Testis (tissue), 2 donors: ENCODE measurements at regions not wholly inside any gene's neighbourhood (a gene's known extent, or its start where the extent isn't known, plus 50 kb on each side); places are given as distances from the start of the nearest gene placed in this dataset.

Experiments
- DNase-seq: peaks from one replicate; pipeline ENCODE4 v3.0.0-alpha.2; 2019
- H3K27ac ChIP-seq, 2 donors: fragments of 200-600 bp; sonication (generic); one replicate each; pipeline ENCODE4 v1.5.1; 2019
- H3K27me3 ChIP-seq: fragments of 200-600 bp; sonication (generic); one replicate; pipeline ENCODE4 v1.5.1; 2019
- H3K36me3 ChIP-seq: fragments of 200-600 bp; sonication (generic); one replicate; pipeline ENCODE4 v1.5.1; 2017; ENCODE audit warnings: low read depth; ENCODE audit errors: missing control alignments
- H3K4me1 ChIP-seq: fragments of 200-600 bp; sonication (generic); one replicate; pipeline ENCODE4 v1.5.1; 2019
- H3K4me3 ChIP-seq, 2 donors: fragments of 200-600 bp; sonication (generic); one replicate each; pipeline ENCODE4 v1.5.1; 2017 to 2019
- H3K9me3 ChIP-seq: fragments of 200-600 bp; sonication (generic); one replicate; pipeline ENCODE4 v1.5.1; 2017
- POLR2A ChIP-seq: fragments of 450-650 bp; IDR thresholded peaks from one replicate; pipeline ENCODE4 v1.6.1; 2017; ENCODE audit warnings: antibody characterized with exemption, mild to moderate bottlenecking, moderate library complexity
- WGBS, 2 donors: methylation state at CpG; one replicate each; pipeline ENCODE4 v1.1.5; 2018; 5-methylcytosine and 5-hydroxymethylcytosine counted together
- intact Hi-C: fragments of 100-400 bp; cut with DNase I; formaldehyde crosslinking; loops from one replicate; pipeline ENCODE4 v1.15.1; 2023; ENCODE audit warnings: low total_unique reads
- TF ChIP-seq, protein P1 (sequence below), 3 experiments: fragments of 450-650 bp in 2 of 3; fragments of 200-600 bp in 1 of 3; sonication (generic) in 1 of 3; IDR thresholded peaks; one replicate each; pipeline ENCODE4 v1.5.1; 2016 to 2019; ENCODE audit warnings: antibody characterized with exemption in 3 of 3, mild to moderate bottlenecking in 2 of 3, moderate library complexity in 1 of 3

DNA sequence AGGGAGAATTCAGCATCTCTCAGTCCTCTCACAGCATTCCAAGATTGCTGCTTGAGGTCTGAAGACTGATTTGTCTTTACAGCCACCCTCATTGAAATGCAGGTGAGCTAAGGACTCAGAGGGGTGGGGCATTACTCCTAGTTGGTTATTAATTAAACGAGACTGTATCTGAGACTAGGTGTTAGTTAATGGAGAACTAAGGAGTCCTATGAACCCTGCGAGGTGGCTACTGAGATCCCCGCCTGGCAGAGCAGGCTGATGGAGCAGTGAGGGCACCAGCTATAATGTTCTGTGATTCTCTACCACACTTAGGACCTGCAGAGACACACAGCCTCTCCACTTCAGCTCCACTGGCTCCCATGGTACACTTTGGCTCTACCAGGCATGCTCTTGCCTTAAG, 215.3 kb downstream of the MID1IP1 start:
- intact Hi-C loops, result no loop called here
- TF ChIP-seq, protein P1, sequence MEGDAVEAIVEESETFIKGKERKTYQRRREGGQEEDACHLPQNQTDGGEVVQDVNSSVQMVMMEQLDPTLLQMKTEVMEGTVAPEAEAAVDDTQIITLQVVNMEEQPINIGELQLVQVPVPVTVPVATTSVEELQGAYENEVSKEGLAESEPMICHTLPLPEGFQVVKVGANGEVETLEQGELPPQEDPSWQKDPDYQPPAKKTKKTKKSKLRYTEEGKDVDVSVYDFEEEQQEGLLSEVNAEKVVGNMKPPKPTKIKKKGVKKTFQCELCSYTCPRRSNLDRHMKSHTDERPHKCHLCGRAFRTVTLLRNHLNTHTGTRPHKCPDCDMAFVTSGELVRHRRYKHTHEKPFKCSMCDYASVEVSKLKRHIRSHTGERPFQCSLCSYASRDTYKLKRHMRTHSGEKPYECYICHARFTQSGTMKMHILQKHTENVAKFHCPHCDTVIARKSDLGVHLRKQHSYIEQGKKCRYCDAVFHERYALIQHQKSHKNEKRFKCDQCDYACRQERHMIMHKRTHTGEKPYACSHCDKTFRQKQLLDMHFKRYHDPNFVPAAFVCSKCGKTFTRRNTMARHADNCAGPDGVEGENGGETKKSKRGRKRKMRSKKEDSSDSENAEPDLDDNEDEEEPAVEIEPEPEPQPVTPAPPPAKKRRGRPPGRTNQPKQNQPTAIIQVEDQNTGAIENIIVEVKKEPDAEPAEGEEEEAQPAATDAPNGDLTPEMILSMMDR (IDR thresholded peaks at IDR 0.05), result no peak
- no peak for TF ChIP-seq POLR2A
- Histone ChIP-seq H3K36me3 (no peaks in the 10 kb centered on the region), H3K9me3 (no peaks in the 10 kb centered on the region), H3K27me3 (no peaks in the 10 kb centered on the region), H3K4me1 (no peaks in the 10 kb centered on the region), H3K27ac (no peak overlapping the region), H3K4me3 (no peak overlapping the region)
- no peak for DNase-seq
- 89% methylated on average over 3 of the region's 3 CpGs; no CpG with 5 or more reads in 1 of the 2 donors for whole genome bisulfite sequencing, 2 donors

DNA sequence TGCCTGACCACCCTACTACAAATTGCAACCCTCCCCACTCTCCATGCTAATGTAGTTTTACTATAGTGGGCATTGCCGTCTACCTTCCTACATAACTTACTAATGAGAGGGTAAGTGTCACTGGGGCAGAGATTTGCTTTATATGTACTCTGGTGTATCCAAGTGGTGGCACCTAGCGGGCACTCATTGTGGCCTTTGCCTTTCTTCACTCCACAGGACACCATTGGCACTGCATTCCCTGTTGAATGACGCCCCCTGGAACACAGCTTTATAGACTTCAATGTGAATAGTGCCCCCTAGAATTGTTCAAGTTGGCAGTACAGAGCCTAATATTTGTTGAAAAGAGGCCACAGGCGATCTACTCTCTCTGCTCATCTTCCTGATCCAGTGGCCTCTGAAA, 215.8 kb downstream of the MID1IP1 start:
- intact Hi-C loops, result no loop called here
- DNase-seq, result no peak
- 90 to 93% methylated on average over 4 of the region's 4 CpGs for WGBS, 2 donors
- H3K4me1 ChIP-seq, result no peaks in the 10 kb centered on the region
- no peak overlapping the region for H3K27ac ChIP-seq
- H3K4me3 ChIP-seq, result no peak overlapping the region
- H3K36me3 ChIP-seq, result no peaks in the 10 kb centered on the region
- no peaks in the 10 kb centered on the region for H3K27me3 ChIP-seq
- no peaks in the 10 kb centered on the region for H3K9me3 ChIP-seq
- TF ChIP-seq, protein P1 (IDR thresholded peaks at IDR 0.05), result no peak
- no peak for TF ChIP-seq POLR2A

DNA sequence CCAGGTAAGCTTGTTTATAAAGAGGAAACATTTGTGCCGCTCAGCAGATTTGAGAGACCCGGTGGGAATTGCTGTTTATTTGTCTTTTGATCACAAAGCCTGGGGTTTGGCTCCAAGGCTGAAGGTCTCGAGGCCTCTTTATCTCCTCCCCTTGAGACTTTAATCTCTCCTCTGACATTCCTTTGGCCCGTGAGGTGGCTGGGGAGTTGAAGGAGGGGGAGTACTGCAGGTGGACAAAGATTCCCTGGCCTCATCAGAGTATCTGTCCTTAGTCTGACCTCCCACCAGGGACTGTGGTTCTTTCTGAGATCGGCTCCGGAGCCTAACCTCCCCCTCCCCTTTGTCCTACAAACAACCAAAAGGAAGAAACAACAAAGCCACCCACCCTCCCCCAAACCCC, 216.5 kb downstream of the MID1IP1 start:
- H3K9me3 ChIP-seq, result no peaks in the 10 kb centered on the region
- H3K36me3 ChIP-seq, result no peaks in the 10 kb centered on the region
- H3K27ac ChIP-seq, result no peak overlapping the region
- DNase-seq, result no peak
- WGBS, 2 donors, result 33 to 34% methylated on average over 6 of the region's 6 CpGs
- no peak overlapping the region for H3K4me3 ChIP-seq
- TF ChIP-seq, protein P1 (IDR thresholded peaks at IDR 0.05), result no peak
- TF ChIP-seq POLR2A, result no peak
- H3K4me1 ChIP-seq, result no peaks in the 10 kb centered on the region
- no peaks in the 10 kb centered on the region for H3K27me3 ChIP-seq
- intact Hi-C loops, result no loop called here

DNA sequence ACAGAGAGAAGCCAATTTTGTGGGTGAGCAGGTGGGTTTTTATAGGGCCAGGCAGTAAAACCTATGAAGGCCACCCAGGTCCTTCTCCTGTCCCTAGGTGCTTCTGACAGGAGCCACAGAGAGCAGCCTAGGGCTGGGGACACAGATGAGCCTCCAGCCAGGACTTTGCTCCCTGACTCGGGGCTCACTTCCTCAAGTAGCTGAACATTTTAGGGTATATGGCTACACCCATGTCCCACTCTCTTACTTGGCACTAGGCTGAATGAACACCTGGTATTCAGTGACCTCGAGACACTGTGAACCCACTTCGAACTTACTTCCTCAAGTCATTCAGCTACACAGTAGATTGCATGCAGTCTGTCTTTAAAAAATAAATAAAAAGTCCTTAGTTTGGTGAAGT, 217.3 kb downstream of the MID1IP1 start:
- H3K27ac ChIP-seq, result no peak overlapping the region
- H3K27me3 ChIP-seq, result no peaks in the 10 kb centered on the region
- H3K4me1 ChIP-seq, result no peaks in the 10 kb centered on the region
- no peaks in the 10 kb centered on the region for H3K36me3 ChIP-seq
- H3K9me3 ChIP-seq, result no peaks in the 10 kb centered on the region
- no peak for DNase-seq
- no peak overlapping the region for H3K4me3 ChIP-seq
- TF ChIP-seq POLR2A, result no peak
- TF ChIP-seq, protein P1 (IDR thresholded peaks at IDR 0.05), result no peak
- intact Hi-C loops, result no loop called here
- 71 to 80% methylated on average over 1 to 3 of the region's 3 CpGs for WGBS, 2 donors

DNA sequence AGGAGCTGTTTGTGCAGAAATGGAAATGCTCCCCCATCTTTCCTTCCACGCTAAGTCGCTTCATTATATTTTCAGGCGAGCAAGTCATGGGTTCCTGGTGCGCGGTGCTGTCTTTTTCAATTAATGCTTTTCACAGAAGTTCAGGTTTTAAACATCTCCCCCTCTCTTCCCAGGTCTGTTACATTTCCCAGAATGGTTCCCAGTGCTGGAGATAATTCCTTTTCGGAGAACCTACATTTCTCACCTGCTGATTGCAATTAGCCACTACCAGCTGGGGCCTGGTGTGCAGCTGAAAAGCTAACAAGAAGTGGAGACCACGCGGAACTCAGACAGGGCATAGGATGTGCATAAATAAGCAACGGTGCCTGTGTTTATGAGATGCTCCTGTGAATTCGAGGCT, 217.8 kb downstream of the MID1IP1 start:
- intact Hi-C loops, result no loop called here
- DNase-seq, result no peak

More for the DNA sequence above, 217.8 kb downstream of the MID1IP1 start:
- H3K27me3 ChIP-seq, result no peaks in the 10 kb centered on the region
- H3K9me3 ChIP-seq, result no peaks in the 10 kb centered on the region
- H3K4me3 ChIP-seq, result no peak overlapping the region
- no peaks in the 10 kb centered on the region for H3K36me3 ChIP-seq
- TF ChIP-seq, protein P1 (IDR thresholded peaks at IDR 0.05), result no peak
- no peak for TF ChIP-seq POLR2A
- no peak overlapping the region for H3K27ac ChIP-seq
- 82 to 84% methylated on average over 8 to 10 of the region's 10 CpGs for WGBS, 2 donors
- no peaks in the 10 kb centered on the region for H3K4me1 ChIP-seq
